ENCODE measurements at regions not wholly inside any gene's neighbourhood (a gene's known extent, or its start where the extent isn't known, plus 50 kb on each side); places are given as distances from the start of the nearest gene placed in this dataset.
"Not testable (repeated sequence)": the region's sequence is repeated elsewhere in the genome, so short reads cannot be mapped to it uniquely, and the experiment has no call there.

GRCh38 chr14:25699981-25700380 lies 650.0 kb upstream of the STXBP6 start:
- no peak for DNase-seq

DNA sequence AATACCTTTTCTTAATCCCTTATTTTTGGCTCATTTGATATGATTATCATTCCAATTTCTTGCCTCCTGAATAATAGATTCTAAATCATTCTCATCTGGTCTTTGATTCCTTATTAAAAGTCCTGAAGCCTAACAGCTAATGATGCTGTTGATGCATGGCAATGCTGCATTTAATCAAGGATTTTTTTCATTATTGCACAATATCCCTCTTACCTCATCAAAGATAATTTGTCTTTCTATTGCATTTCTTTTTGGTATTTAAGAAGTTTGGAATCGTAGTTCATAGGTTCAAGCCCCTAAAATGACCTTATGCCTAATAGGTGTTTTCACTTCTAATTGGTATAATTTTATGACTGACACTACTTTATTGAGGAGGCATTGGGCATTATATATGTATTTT lies 648.2 kb upstream of the STXBP6 start:
- no peak for DNase-seq

- no peak for DNase-seq
Measured at GRCh38 chr14:25696176-25696575, 646.2 kb upstream of the STXBP6 start.

DNA sequence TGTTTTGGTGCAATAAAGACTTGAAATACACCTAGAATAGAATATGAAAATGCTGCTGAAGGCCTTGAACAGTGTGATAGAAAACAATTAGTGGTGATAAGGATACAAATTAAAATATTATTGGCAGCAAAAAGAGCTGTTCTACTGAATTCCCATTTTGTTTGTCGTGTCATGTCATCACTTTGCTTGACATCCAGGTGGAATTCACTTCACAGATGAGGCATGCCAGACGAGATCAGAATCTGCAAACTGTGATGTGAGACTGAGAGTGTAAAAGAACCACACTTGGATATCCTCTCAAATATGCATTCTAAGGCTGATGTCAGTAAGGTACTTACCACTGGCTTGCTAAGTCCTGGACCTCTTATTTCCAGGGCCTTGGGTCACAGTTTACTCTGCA lies 635.1 kb upstream of the STXBP6 start:
- no peak for DNase-seq

DNA sequence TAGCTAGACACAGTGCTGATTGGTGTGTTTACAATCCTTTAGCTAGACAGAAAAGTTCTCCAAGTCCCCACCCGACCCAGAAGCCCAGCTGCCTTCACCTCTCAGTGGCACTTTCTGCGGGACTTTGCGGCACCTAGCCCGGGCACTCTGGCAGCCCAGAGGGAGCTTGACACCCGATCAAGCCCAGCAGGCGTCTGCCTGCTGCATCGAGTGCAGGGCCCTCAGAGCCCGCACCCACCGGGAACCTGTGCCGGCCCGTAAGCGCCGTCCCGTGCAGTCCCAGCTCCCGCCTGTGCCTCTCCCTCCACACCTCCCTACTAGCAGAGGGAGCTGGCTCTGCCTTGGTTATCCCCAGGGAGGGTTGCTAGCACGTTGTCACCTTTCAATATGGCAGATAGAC lies 631.0 kb upstream of the STXBP6 start:
- no peak for DNase-seq

DNA sequence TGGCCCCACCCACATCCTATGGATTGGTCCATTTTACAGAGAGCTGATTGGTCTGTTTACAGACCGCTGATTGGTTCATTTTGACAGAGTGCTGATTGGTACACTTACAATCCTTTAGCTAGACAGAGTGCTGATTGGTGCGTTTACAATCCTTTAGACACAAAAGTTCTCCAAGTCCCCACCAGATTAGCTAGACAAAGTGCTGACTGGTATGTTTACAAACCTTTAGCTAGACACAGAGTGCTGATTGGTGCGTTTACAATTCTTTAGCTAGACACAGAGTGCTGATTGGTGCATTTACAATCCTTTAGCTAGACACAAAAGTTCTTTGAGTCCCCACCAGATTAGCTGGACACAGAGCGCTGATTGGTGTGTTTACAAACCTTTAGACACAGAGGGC lies 630.6 kb upstream of the STXBP6 start:
- DNase-seq = not testable (repeated sequence)

GRCh38 chr14:25677111-25677510 lies 627.2 kb upstream of the STXBP6 start:
- DNase-seq = no peak

GRCh38 chr14:25667387-25667786 lies 617.4 kb upstream of the STXBP6 start:
- no peak for DNase-seq

GRCh38 chr14:25666877-25667276 lies 616.9 kb upstream of the STXBP6 start:
- no peak for DNase-seq

DNA sequence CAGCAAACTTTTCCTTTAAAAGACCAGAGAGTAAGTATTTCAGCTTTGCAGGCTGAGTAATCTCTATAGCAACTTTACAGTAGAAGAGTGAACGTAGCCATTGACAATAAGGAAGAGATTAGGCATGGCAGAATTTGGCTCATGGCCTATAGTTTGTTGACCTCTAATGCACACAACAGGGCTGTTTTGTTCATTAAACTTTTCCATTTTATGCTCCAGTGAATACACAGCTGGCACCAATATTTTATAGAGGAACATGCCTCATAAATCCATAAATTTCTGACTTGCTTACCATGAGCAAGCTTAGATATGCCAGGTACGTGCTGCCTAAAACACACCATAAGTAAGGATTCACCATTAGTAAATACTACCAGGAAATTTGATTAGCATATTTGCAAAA lies 609.0 kb upstream of the STXBP6 start:
- no peak for DNase-seq

GRCh38 chr14:25630447-25630846 lies 580.5 kb upstream of the STXBP6 start:
- DNase-seq = no peak

GRCh38 chr14:25628978-25629377 lies 579.0 kb upstream of the STXBP6 start:
- DNase-seq = no peak

- DNase-seq = no peak
Measured at GRCh38 chr14:25628390-25628789, 578.4 kb upstream of the STXBP6 start.

DNA sequence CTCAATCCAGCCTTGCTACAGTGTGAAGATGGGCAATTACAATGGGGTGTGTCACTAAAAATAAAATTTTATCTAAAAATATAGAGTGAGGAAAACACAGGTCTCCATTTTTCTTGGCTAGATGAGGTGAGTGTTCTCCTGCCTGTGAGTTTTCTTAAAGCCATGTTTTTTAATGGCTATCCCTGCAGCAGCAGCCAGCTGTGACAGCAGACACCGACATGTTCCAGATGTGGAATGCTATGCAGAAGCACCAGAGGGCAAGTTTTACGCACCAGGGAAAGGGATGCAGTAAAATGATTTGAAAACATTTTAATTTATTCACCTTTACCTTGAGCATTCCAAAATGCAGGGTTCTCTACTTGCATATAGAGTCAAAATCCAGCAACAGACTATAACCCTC lies 577.0 kb upstream of the STXBP6 start:
- DNase-seq = no peak

DNA sequence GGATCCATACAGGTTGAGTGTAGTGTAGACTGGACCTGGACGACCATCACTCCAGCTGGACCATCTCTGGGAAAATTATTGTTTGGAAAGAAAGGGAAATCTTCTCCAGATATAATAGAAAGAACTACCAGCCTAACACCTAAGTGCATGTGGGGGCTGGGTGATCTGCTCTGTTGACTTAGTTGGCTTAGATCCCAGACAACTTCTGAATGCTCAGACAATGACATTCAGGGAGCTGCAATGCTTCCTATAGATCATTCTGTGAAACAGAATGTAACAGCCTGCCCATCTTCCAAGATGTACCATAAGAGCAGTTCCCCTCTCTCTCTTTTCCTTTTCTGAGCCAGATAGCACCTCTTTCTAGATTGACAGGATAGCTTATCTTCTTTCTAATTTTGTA lies 572.8 kb upstream of the STXBP6 start:
- no peak for DNase-seq

DNA sequence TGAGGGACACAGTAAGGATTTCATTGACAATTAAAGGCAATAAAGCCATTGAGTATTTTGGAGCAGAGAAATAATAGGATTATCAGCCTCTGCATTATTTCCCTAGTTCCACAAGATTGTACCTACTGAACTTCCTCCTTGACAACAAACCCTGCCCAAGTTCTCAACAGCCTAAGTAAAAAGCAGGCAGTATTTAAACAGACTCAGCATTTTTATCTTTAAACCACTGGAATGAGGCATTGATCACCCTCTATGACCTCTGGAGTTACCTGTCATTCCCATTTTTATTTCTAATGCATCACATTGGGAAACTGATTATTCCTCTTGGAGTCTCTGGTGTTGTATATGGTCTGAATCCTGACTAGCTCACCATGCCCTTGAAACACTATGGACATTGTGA lies 570.6 kb upstream of the STXBP6 start:
- no peak for DNase-seq

DNA sequence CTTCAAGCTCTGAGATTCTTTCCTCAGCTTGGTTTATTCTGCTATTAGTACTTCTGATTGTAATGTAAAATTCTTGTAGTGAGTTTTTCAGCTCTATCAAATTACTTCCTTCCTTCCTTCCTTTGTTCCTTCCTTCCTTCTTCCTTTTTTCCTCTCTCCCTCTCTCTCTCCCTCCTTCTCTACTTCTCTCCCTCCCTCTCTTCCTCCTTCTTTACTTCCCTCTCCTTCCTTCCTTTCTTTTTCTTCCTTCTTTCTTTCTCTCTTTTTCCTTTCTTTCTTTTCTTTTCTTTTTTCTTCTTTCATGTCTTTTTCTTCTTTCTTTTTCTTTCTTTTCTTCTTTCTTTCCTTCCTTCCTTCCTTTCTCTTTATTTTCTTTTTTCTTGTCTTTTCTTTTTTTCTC lies 565.2 kb upstream of the STXBP6 start:
- DNase-seq = no peak

DNA sequence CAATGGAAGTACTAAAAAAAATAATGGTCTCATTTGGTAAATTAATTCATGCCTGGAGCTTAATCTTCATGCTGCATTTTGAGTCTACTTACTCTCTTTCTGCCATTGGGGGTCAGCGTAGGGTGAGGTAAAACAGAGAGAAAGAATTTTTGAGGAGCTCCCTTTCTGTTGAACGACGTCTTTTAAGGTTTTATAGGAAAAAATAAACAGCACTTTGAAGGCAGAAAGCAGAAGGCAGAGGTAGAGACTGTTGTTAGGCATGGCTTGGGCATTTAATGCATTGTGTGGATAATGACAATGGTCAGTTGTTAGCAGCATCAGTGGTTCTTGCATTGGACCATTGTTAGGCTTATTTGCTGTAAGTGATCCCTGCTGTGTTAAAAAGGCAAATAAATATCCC lies 557.2 kb upstream of the STXBP6 start:
- DNase-seq = no peak

DNA sequence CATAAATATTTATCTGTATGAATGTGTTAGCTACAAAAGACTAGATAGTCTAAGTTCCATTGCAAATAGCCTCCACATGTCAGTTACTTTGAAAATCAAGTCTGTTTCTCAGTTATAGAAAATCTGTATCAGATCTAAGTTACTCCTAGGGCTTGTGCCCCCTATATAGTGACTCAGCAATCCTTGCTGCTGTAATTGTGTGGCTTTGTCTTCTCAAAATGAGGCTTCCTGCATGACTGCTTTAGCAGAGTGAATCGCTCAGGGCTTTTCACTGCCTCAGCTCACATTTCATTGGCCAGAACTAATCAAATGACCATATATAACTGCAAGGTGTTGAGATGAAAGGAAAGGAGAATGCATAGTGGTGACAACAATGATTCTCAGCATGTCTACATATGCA lies 552.2 kb upstream of the STXBP6 start:
- DNase-seq = no peak

DNA sequence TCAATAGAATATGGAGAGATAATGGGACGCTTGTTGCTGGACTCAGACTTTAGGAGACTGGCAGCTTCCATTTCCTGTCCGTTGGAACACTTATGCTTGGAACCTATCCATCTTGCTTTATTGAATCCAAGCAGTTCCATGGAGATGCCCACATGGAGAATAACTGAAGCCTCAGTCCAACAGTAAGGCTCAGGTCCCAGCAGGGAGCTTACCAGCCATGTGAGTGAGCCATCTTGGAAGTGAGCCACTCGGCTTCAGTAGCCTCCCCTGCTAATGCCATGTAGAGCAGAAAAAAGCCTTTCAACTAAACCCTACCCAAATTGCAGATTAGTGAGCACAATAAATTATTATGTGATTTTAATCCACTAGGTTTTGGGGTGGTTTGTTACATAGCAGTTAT lies 538.8 kb upstream of the STXBP6 start:
- no peak for DNase-seq

GRCh38 chr14:25574628-25575325 lies 524.8 kb upstream of the STXBP6 start:
- no peak for DNase-seq

- no peak for DNase-seq
Measured at GRCh38 chr14:25570483-25570882, 520.5 kb upstream of the STXBP6 start.

DNA sequence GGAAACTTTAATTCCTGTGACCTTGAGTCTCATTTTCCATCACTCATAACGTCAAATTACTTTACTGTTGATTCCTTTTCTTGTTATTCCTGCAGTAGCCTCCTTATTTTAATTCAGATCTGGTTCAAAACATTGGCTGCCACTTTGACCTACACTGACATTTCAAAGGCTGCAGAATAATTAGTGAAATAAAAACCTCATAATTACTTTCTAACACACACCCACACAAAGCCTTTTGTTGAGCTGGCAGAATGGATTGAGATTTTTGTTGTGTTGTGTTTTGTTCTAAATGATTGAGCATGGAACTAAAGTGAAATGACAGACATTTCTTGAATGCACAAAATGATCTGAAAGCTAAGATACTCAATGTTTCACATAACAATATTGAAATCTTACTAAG lies 507.5 kb upstream of the STXBP6 start:
- no peak for DNase-seq

GRCh38 chr14:25552826-25553225 lies 502.9 kb upstream of the STXBP6 start:
- DNase-seq = no peak

DNA sequence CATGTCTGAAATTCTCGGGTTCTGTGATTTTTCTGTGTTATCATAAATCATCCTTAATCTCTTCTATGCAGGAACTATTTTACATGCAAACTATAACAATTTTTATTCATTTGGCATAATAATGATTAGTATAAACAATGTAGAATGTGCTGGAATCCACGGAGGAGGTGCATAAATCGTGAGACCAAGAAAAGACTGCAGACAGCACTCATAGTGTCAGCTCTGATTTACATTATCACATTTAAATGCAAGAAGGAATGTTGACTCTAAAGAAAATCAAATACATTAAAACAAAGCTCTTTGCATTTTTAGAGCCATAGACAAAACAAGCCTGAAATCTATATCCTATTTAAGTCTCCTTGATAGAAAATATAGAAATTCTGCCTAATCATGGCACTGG lies 501.7 kb upstream of the STXBP6 start:
- no peak for DNase-seq

DNA sequence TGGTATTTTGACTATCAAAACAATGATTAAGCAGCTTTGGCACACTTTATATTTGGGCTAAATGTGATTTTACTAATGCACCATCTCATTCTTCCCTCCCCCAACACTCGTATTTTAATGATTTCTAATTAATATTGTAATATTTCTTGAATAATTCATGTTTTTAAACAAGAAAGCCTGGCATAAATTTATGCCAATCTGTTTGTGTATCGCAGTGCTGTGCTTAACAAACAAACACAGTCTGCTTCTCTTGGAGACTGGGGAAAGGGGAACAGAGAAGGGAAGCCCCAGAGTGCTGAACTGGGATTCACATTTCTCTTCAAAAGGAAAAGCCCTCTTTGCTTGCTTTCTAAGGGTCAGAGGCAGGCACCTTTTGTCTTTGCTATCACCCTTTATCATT lies 496.9 kb upstream of the STXBP6 start:
- no peak for DNase-seq
